GM10248 (cell line): ENCODE measurements at regions not wholly inside any gene's neighbourhood (a gene's known extent, or its start where the extent isn't known, plus 50 kb on each side); places are given as distances from the start of the nearest gene placed in this dataset.

Experiments
- CTCF ChIA-PET: fragments of 300-600 bp; sonication (Branson Sonifier 250); formaldehyde crosslinking; extraction: SDS; loops from one replicate; lab custom pipeline; 2021; ENCODE audit warnings: antibody characterized with exemption; lab: Yijun Ruan, JAX
- POLR2A ChIA-PET: fragments of 350-650 bp; sonication (Branson Sonifier 250); formaldehyde crosslinking; extraction: SDS; loops from one replicate; lab custom pipeline; 2020; ENCODE audit warnings: antibody characterized with exemption; lab: Yijun Ruan, JAX
- DNase-seq: peaks from one replicate; pipeline ENCODE4 v3.0.0; 2012; ENCODE audit errors: extremely low spot score
- TF ChIP-seq, protein P1 (sequence below): IDR thresholded peaks from 2 replicates; pipeline ENCODE4 v1.5.1; 2012; ENCODE audit warnings: mild to moderate bottlenecking, low read depth; ENCODE audit errors: extremely low read depth, missing control alignments, control extremely low read depth

DNA sequence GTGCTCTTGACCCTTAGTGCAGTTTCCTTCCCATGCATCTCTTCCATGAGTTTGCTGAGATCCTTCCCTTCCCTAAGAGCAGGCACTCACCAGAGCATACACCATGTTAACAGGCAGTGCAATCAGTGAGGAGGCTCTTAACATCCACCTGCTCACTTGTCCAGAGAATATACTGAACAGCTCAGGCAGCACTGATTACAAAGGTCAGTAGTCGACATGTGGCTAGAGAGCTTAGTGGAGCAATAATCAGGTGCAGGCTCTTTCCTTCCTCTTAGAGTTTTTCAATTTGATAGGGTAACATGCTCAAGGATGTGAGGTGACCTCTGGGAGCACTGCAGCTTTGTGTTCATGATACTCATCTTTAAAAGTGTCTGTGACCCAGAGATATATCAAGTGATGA lies 144.1 kb upstream of the SETBP1 start:
- POLR2A ChIA-PET, result no interaction called here
- CTCF ChIA-PET, result no interaction called here
- no peak for DNase-seq
- TF ChIP-seq, protein P1, sequence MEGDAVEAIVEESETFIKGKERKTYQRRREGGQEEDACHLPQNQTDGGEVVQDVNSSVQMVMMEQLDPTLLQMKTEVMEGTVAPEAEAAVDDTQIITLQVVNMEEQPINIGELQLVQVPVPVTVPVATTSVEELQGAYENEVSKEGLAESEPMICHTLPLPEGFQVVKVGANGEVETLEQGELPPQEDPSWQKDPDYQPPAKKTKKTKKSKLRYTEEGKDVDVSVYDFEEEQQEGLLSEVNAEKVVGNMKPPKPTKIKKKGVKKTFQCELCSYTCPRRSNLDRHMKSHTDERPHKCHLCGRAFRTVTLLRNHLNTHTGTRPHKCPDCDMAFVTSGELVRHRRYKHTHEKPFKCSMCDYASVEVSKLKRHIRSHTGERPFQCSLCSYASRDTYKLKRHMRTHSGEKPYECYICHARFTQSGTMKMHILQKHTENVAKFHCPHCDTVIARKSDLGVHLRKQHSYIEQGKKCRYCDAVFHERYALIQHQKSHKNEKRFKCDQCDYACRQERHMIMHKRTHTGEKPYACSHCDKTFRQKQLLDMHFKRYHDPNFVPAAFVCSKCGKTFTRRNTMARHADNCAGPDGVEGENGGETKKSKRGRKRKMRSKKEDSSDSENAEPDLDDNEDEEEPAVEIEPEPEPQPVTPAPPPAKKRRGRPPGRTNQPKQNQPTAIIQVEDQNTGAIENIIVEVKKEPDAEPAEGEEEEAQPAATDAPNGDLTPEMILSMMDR, result no peak

DNA sequence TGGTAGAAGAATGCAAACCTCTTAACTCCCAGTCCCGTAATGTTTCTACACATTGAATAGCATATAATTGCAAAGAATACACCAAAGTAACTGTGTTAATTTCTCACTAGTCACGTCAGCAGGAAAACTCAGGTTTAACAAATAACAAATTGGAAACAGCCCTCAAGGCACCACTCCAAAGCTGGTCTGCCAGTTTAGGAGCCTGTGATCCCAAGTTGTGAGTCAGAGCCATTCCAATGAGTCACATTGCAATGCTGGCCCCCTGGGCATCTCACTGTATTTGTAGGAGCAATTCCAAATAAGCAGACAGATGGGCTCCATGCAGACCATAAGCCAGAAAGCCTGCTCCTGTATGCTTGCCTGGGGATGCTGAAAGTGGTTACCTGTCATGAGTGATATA lies 143.2 kb upstream of the SETBP1 start:
- POLR2A ChIA-PET, result no interaction called here
- CTCF ChIA-PET, result no interaction called here
- TF ChIP-seq, protein P1, result no peak
- DNase-seq, result no peak

DNA sequence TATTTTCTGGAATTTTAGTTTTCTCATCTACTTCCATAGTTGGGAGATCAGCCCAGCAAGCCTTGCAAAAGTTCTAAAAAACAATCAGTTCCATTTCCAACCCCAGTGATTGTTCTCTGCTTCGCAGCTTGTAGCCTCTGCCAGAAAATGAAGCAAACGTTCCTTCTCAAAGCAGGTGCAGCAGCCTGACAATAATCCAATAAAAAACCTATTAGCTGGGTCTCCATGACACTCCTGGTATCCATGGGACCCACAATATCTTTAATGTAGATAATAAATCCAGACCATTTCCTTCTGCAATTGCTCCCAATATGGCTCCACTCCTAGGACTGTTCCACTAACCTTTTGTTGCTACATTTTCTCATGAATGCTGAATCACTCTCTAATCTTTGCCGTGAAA lies 140.8 kb upstream of the SETBP1 start:
- CTCF ChIA-PET, result no interaction called here
- POLR2A ChIA-PET, result no interaction called here
- no peak for DNase-seq
- TF ChIP-seq, protein P1, result no peak

DNA sequence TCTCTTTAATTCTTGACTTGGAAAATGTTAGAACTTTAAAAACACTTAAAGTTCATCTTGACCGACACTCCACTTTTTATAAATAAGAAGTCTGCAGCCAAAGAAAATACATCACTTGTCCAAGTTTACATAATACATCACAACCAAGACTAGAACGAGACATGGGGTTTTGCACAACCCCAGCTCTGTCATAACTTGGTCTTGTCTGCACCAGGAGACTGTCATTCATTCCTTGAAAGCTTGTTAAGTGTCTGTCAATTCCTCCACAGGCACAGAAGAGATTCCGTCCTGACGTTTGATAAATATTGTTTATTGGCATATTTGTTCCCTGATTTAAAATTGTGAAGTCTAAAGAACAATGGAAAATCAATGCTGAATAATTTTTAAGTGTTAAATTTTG lies 139.5 kb upstream of the SETBP1 start:
- TF ChIP-seq, protein P1, result no peak
- POLR2A ChIA-PET, result no interaction called here
- CTCF ChIA-PET, result interaction anchor here (1.4 kb wide), 1 partner anchor 672 kb away, joined by 4 read pairs; no protein-coding TSS in a partner anchor
- no peak for DNase-seq

DNA sequence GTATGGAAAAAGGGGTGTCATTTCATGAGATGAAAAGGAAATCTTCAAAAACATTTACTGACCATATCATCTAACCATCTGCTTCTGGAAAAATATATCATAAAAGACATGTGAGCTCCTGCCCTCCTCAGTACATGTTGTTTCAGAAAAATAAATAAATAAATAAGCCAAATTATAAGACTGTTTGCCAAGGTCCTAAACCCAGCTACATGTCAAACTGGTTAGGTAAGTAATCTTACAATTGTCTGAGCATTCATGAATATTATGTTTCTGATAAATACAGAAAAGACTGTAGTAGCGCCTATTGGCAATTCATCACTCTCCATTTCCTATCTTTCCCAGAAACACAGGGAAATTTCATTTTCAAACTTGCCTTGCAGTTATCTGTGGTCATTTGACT lies 138.9 kb upstream of the SETBP1 start:
- ChIA-PET POLR2A (no interaction called here), CTCF (interaction anchor here (0.8 to 1.4 kb wide), 2 partner anchors 47 to 671 kb away, joined by 3 to 4 read pairs; no protein-coding TSS in a partner anchor)
- TF ChIP-seq, protein P1, result no peak
- no peak for DNase-seq

DNA sequence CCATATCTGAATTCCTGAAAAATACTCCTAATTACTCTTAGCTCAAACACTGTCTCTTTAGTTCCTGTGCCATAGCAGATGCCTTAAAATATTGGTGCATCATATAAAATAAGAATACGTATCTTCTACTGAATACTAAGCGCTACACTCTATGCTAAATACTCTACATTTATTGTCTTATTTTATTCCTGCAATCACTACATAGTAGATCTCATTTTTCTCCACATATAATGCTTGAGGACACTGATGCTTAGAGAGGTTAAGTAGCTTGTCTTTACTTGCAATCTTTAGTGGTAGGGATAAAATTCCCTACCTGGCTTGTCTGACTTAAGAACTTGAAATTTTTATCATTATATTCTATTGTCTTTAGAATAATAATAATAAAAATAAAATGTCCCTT lies 137.3 kb upstream of the SETBP1 start:
- ChIA-PET CTCF (interaction anchor here (1.4 to 1.7 kb wide), 2 partner anchors 9 to 12 kb away, joined by 4 to 6 read pairs; no protein-coding TSS in a partner anchor), POLR2A (no interaction called here)
- no peak for DNase-seq
- TF ChIP-seq, protein P1, result no peak
